ENCODE measurements at regions not wholly inside any gene's neighbourhood (a gene's known extent, or its start where the extent isn't known, plus 50 kb on each side); places are given as distances from the start of the nearest gene placed in this dataset.

DNA sequence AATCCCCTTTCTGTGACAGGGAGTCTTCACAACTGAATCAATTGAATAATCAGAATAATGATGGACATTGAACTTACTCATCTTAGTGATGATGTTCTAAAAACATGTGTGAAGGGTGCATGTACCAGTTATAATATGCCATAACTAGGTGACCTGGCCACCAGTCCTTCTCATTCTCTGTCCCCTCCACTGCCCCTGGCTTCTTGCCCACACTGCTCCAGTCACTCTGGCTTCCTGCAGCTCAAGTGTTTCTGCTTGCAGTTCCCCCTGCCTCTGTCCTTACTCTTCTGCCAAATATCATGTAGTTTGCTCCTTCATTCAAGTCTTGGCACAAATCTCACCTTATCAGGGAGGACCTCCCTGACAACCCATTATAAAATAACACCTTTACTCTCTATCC is 168.1 kb upstream of the SLC7A11 start:
- TF ChIP-seq SIN3A (IDR thresholded peaks at IDR 0.05; ENCODE audit: borderline replicate concordance, insufficient read depth, low read length), result no peak
- TF ChIP-seq POLR2AphosphoS5 (IDR thresholded peaks at IDR 0.05; ENCODE audit: low read depth, low read length), result no peak
- TF ChIP-seq TAF1 (IDR thresholded peaks at IDR 0.05; ENCODE audit: borderline replicate concordance, insufficient read depth, low read length), result no peak
- TF ChIP-seq, protein P1, sequence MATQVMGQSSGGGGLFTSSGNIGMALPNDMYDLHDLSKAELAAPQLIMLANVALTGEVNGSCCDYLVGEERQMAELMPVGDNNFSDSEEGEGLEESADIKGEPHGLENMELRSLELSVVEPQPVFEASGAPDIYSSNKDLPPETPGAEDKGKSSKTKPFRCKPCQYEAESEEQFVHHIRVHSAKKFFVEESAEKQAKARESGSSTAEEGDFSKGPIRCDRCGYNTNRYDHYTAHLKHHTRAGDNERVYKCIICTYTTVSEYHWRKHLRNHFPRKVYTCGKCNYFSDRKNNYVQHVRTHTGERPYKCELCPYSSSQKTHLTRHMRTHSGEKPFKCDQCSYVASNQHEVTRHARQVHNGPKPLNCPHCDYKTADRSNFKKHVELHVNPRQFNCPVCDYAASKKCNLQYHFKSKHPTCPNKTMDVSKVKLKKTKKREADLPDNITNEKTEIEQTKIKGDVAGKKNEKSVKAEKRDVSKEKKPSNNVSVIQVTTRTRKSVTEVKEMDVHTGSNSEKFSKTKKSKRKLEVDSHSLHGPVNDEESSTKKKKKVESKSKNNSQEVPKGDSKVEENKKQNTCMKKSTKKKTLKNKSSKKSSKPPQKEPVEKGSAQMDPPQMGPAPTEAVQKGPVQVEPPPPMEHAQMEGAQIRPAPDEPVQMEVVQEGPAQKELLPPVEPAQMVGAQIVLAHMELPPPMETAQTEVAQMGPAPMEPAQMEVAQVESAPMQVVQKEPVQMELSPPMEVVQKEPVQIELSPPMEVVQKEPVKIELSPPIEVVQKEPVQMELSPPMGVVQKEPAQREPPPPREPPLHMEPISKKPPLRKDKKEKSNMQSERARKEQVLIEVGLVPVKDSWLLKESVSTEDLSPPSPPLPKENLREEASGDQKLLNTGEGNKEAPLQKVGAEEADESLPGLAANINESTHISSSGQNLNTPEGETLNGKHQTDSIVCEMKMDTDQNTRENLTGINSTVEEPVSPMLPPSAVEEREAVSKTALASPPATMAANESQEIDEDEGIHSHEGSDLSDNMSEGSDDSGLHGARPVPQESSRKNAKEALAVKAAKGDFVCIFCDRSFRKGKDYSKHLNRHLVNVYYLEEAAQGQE (IDR thresholded peaks at IDR 0.05; ENCODE audit: insufficient read depth in 1 of 2, low read depth in 2 of 2, low read length in 2 of 2), result no peak

Data from PFSK-1 (cell line).